DMS153 treated with DMSO at 0.1 percent for 48 hours (cell line): ENCODE measurements at regions not wholly inside any gene's neighbourhood (a gene's known extent, or its start where the extent isn't known, plus 50 kb on each side); places are given as distances from the start of the nearest gene placed in this dataset.

Experiments used
- DNase-seq: peaks from one replicate; lab custom pipeline; 2025; ENCODE audit not compliant: unreplicated experiment; lab: John Stamatoyannopoulos, UW

- DNase-seq = no peak
These were observed 51.4 kb downstream of the MRPL36 start for GRCh38 chr5:1748271-1748670.

GRCh38 chr5:1747803-1748085, 51.9 kb downstream of the MRPL36 start:
- DNase-seq = no peak

GRCh38 chr5:1747079-1747802, 52.4 kb downstream of the MRPL36 start:
- no peak for DNase-seq

- DNase-seq = no peak
These were observed 53.1 kb downstream of the MRPL36 start for GRCh38 chr5:1746371-1747078.

- DNase-seq = no peak
These were observed 53.8 kb downstream of the MRPL36 start for GRCh38 chr5:1745796-1746370.

- DNase-seq = no peak
These were observed 54.4 kb downstream of the MRPL36 start for GRCh38 chr5:1745123-1745795.

GRCh38 chr5:1744393-1745122, 55.1 kb downstream of the MRPL36 start:
- DNase-seq = no peak

GRCh38 chr5:1743769-1744085, 55.9 kb downstream of the MRPL36 start:
- DNase-seq = no peak

GRCh38 chr5:1743061-1743768, 56.4 kb downstream of the MRPL36 start:
- DNase-seq = no peak

GRCh38 chr5:1737790-1738405, 61.7 kb downstream of the MRPL36 start:
- no peak for DNase-seq

- no peak for DNase-seq
These were observed 62.5 kb downstream of the MRPL36 start for GRCh38 chr5:1736889-1737711.

GRCh38 chr5:1736065-1736464, 63.6 kb downstream of the MRPL36 start:
- DNase-seq = no peak

GRCh38 chr5:1735320-1735970, 64.2 kb downstream of the MRPL36 start:
- no peak for DNase-seq

GRCh38 chr5:1734908-1735289, 64.7 kb downstream of the MRPL36 start:
- DNase-seq = no peak

- DNase-seq = no peak
These were observed 65.2 kb downstream of the MRPL36 start for GRCh38 chr5:1734271-1734907.

GRCh38 chr5:1733369-1733768, 66.3 kb downstream of the MRPL36 start:
- DNase-seq = no peak

GRCh38 chr5:1732945-1733344, 66.7 kb downstream of the MRPL36 start:
- DNase-seq = no peak

- no peak for DNase-seq
These were observed 67.2 kb downstream of the MRPL36 start for GRCh38 chr5:1732238-1732941.
